ENCODE measurements at regions not wholly inside any gene's neighbourhood (a gene's known extent, or its start where the extent isn't known, plus 50 kb on each side); places are given as distances from the start of the nearest gene placed in this dataset.
"Not testable (repeated sequence)": the region's sequence is repeated elsewhere in the genome, so short reads cannot be mapped to it uniquely, and the experiment has no call there.

GRCh38 chr12:131387281-131388163 is 323.4 kb upstream of the SFSWAP start:
- no peak for TF ChIP-seq CTCF (IDR thresholded peaks at IDR 0.05)
- Mint-ChIP-seq H3K4me1 (ENCODE audit: low read depth) (no peaks in the 10 kb centered on the region), H3K36me3 (ENCODE audit: low read depth) (no peaks in the 10 kb centered on the region), H3K4me3 (no peak overlapping the region), H3K27ac (no peak overlapping the region), H3K9me3 (no peaks in the 10 kb centered on the region), H3K27me3 (peaks cover 4% of the 10 kb centered on the region)
- Histone ChIP-seq H3K36me3 (ENCODE audit: insufficient read depth, low read length) (no peaks in the 10 kb centered on the region), H3K27me3 (ENCODE audit: control insufficient read depth in 1 of 2, insufficient read depth in 2 of 2, low read length in 2 of 2) (no peaks in the 10 kb centered on the region), H3K4me1 (ENCODE audit: insufficient read depth, low read length) (no peaks in the 10 kb centered on the region), H3K27ac (ENCODE audit: low read depth in 1 of 2, low read length in 2 of 2) (no peak overlapping the region), H3K9me3 (ENCODE audit: control insufficient read depth in 1 of 2, insufficient read depth in 1 of 2, low read length in 2 of 2) (no peaks in the 10 kb centered on the region), H3K4me3 (ENCODE audit: low read length) (no peak overlapping the region)
- intact Hi-C loops (cut with DNase I, micrococcal nuclease) = no loop called here
- DNase-seq (no peak), ATAC-seq (ENCODE audit: poor library complexity) (no peak)
- POLR2A ChIA-PET = no interaction called here
- CTCF ChIA-PET = no interaction called here

GRCh38 chr12:131388164-131389053 is 322.5 kb upstream of the SFSWAP start:
- H3K36me3 ChIP-seq (ENCODE audit: insufficient read depth, low read length); H3K4me3 ChIP-seq (ENCODE audit: low read length); H3K36me3 Mint-ChIP-seq (ENCODE audit: low read depth); DNase-seq; H3K9me3 ChIP-seq (ENCODE audit: control insufficient read depth in 1 of 2, insufficient read depth in 1 of 2, low read length in 2 of 2); ATAC-seq (ENCODE audit: poor library complexity); H3K4me1 ChIP-seq (ENCODE audit: insufficient read depth, low read length); H3K4me1 Mint-ChIP-seq (ENCODE audit: low read depth); H3K4me3 Mint-ChIP-seq; H3K9me3 Mint-ChIP-seq; POLR2A ChIA-PET; H3K27ac Mint-ChIP-seq; H3K27me3 Mint-ChIP-seq; intact Hi-C loops (cut with DNase I, micrococcal nuclease); CTCF ChIA-PET; H3K27me3 ChIP-seq (ENCODE audit: control insufficient read depth in 1 of 2, insufficient read depth in 2 of 2, low read length in 2 of 2); H3K27ac ChIP-seq (ENCODE audit: low read depth in 1 of 2, low read length in 2 of 2): not testable (repeated sequence)

- no peak for TF ChIP-seq CTCF (IDR thresholded peaks at IDR 0.05)
- Histone ChIP-seq H3K36me3 (ENCODE audit: insufficient read depth, low read length) (no peaks in the 10 kb centered on the region), H3K4me1 (ENCODE audit: insufficient read depth, low read length) (no peaks in the 10 kb centered on the region), H3K9me3 (ENCODE audit: control insufficient read depth in 1 of 2, insufficient read depth in 1 of 2, low read length in 2 of 2) (no peaks in the 10 kb centered on the region), H3K27me3 (ENCODE audit: control insufficient read depth in 1 of 2, insufficient read depth in 2 of 2, low read length in 2 of 2) (no peaks in the 10 kb centered on the region), H3K4me3 (ENCODE audit: low read length) (no peak overlapping the region), H3K27ac (ENCODE audit: low read depth in 1 of 2, low read length in 2 of 2) (no peak overlapping the region)
- Mint-ChIP-seq H3K4me3 (no peak overlapping the region), H3K27me3 (no peaks in the 10 kb centered on the region), H3K9me3 (no peaks in the 10 kb centered on the region), H3K27ac (no peak overlapping the region), H3K36me3 (ENCODE audit: low read depth) (no peaks in the 10 kb centered on the region), H3K4me1 (ENCODE audit: low read depth) (no peaks in the 10 kb centered on the region)
- ChIA-PET POLR2A (no interaction called here), CTCF (no interaction called here)
- no peak for DNase-seq
- no peak for ATAC-seq (ENCODE audit: poor library complexity)
- intact Hi-C loops (cut with DNase I, micrococcal nuclease) = no loop called here
Observed at GRCh38 chr12:131389054-131390013, 321.6 kb upstream of the SFSWAP start.
